Stimulated activated CD4-positive, alpha-beta T cell treated with anti-CD3 and anti-CD28 coated beads, Interleukin-1b, Interleukin-23, amount 100 ng/mL, for 4 hours (primary cell): ENCODE measurements at regions not wholly inside any gene's neighbourhood (a gene's known extent, or its start where the extent isn't known, plus 50 kb on each side); places are given as distances from the start of the nearest gene placed in this dataset.
"Not testable (repeated sequence)": the region's sequence is repeated elsewhere in the genome, so short reads cannot be mapped to it uniquely, and the experiment has no call there.

Experiments
- DNase-seq, 2 donors: peaks; one replicate each; pipeline ENCODE4 v3.0.0-alpha.2; 2020; ENCODE audit warnings: low read depth in 2 of 2

GRCh38 chr2:37806004-37806403 lies 119.1 kb upstream of the RMDN2 start:
- not testable (repeated sequence) for DNase-seq

GRCh38 chr2:37809525-37809924 lies 115.6 kb upstream of the RMDN2 start:
- DNase-seq = no peak

- no peak for DNase-seq
Measured at GRCh38 chr2:37809931-37810570, 115.0 kb upstream of the RMDN2 start.

- no peak for DNase-seq
Measured at GRCh38 chr2:37812414-37812813, 112.7 kb upstream of the RMDN2 start.

- no peak for DNase-seq
Measured at GRCh38 chr2:37812941-37813730, 112.0 kb upstream of the RMDN2 start.

GRCh38 chr2:37816036-37816435 lies 109.1 kb upstream of the RMDN2 start:
- no peak for DNase-seq

- DNase-seq = no peak
Measured at GRCh38 chr2:37816686-37817085, 108.4 kb upstream of the RMDN2 start.

- no peak for DNase-seq
Measured at GRCh38 chr2:37819186-37819585, 105.9 kb upstream of the RMDN2 start.

GRCh38 chr2:37820471-37820986 lies 104.6 kb upstream of the RMDN2 start:
- no peak for DNase-seq

GRCh38 chr2:37825586-37825985 lies 99.5 kb upstream of the RMDN2 start:
- DNase-seq = no peak

GRCh38 chr2:37826611-37827010 lies 98.5 kb upstream of the RMDN2 start:
- DNase-seq = no peak

- DNase-seq = no peak
Measured at GRCh38 chr2:37827455-37827854, 97.6 kb upstream of the RMDN2 start.

GRCh38 chr2:37827911-37828511 lies 97.1 kb upstream of the RMDN2 start:
- DNase-seq = no peak

GRCh38 chr2:37829202-37829601 lies 95.9 kb upstream of the RMDN2 start:
- no peak for DNase-seq

GRCh38 chr2:37829616-37830395 lies 95.3 kb upstream of the RMDN2 start:
- no peak for DNase-seq

- DNase-seq = no peak
Measured at GRCh38 chr2:37830636-37831035, 94.5 kb upstream of the RMDN2 start.

GRCh38 chr2:37831081-37831780 lies 93.9 kb upstream of the RMDN2 start:
- no peak for DNase-seq

GRCh38 chr2:37832590-37833197 lies 92.4 kb upstream of the RMDN2 start:
- DNase-seq = peak; percentile 79 to 80

- peak; percentile 14 to 60 for DNase-seq
Measured at GRCh38 chr2:37833423-37833822, 91.7 kb upstream of the RMDN2 start.

GRCh38 chr2:37836270-37836669 lies 88.8 kb upstream of the RMDN2 start:
- no peak for DNase-seq

GRCh38 chr2:37836711-37837110 lies 88.4 kb upstream of the RMDN2 start:
- no peak for DNase-seq
